ENCODE measurements at regions not wholly inside any gene's neighbourhood (a gene's known extent, or its start where the extent isn't known, plus 50 kb on each side); places are given as distances from the start of the nearest gene placed in this dataset.
"Not testable (repeated sequence)": the region's sequence is repeated elsewhere in the genome, so short reads cannot be mapped to it uniquely, and the experiment has no call there.

GRCh38 chr4:188737251-188738002 is 598.2 kb downstream of the TRIML1 start:
- TF ChIP-seq CTCF (IDR thresholded peaks at IDR 0.05; ENCODE audit: borderline replicate concordance, control extremely low read depth, extremely low read depth, insufficient read depth, missing control alignments) = no peak
- in situ Hi-C loops (cut with MboI; ENCODE audit: low sequenced_read_pairs, unreplicated experiment) = no loop called here
- no peak for DNase-seq (ENCODE audit: low spot score)

DNA sequence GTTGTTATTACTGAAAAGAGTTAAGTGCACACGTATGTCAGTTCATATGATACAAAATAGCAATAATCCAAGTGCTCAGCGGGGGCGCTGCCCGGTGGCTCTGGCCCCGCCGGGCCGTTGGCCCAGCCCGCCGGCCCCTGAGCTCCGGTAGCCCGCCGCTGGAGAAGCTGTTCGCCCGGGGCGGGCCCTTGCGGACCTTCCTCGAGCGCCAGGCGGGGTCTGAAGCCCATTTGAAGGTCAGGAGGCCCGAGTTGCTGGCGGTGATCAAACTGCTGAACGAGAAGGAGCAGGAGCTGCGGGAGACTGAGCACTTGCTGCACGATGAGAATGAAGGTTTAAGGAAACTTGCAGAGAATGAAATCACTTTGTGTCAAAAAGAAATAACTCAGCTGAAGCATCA is 599.0 kb downstream of the TRIML1 start:
- in situ Hi-C loops (cut with MboI; ENCODE audit: low sequenced_read_pairs, unreplicated experiment); DNase-seq (ENCODE audit: low spot score): not testable (repeated sequence)

- in situ Hi-C loops (cut with MboI; ENCODE audit: low sequenced_read_pairs, unreplicated experiment); DNase-seq (ENCODE audit: low spot score): not testable (repeated sequence)
Observed at GRCh38 chr4:188740172-188740571, 600.9 kb downstream of the TRIML1 start.

- in situ Hi-C loops (cut with MboI; ENCODE audit: low sequenced_read_pairs, unreplicated experiment); DNase-seq (ENCODE audit: low spot score): not testable (repeated sequence)
Observed at GRCh38 chr4:188740791-188741190, 601.5 kb downstream of the TRIML1 start.

GRCh38 chr4:188754372-188755002 is 615.2 kb downstream of the TRIML1 start:
- in situ Hi-C loops (cut with MboI; ENCODE audit: low sequenced_read_pairs, unreplicated experiment) = no loop called here
- no peak for DNase-seq (ENCODE audit: low spot score)
- TF ChIP-seq CTCF (IDR thresholded peaks at IDR 0.05; ENCODE audit: borderline replicate concordance, control extremely low read depth, extremely low read depth, insufficient read depth, missing control alignments) = no peak

DNA sequence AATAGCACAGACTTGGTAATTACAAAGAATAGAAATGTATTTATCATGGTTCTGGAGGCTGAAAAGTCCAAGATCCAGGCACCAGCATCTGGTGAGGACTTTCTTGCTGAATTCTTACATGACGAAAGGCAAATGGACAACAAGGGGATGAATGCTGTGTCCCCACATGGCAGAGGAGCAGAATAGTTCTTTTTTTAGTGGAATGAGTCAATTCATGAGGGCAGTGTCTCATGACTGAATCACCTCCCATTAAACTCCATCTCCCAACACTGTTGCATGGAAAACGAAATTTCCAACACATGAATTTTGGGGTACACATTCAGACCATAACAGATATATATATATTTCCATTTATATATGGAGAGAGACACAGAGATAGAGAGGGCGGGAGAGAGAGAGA is 628.3 kb downstream of the TRIML1 start:
- DNase-seq (ENCODE audit: low spot score) = no peak
- TF ChIP-seq CTCF (IDR thresholded peaks at IDR 0.05; ENCODE audit: borderline replicate concordance, control extremely low read depth, extremely low read depth, insufficient read depth, missing control alignments) = no peak
- in situ Hi-C loops (cut with MboI; ENCODE audit: low sequenced_read_pairs, unreplicated experiment) = no loop called here

DNA sequence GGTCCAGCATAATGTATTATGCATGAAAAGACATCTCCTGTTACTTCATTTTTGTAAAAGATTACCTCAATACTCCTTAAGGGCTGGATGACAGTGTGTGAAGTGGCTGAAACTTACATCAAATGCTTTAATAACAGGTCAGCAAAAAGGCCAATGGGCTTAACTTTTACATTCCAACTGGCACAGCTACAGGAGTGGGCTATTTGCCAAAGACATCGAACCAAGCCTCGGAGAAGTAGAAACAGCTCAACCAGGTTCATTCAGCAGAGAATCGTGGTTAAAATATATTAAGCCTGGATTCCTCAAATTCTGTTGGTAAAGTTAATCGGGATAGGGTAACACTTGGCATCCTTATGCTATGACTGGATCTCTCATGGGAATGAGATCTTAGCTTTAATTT is 639.7 kb downstream of the TRIML1 start:
- TF ChIP-seq CTCF (IDR thresholded peaks at IDR 0.05; ENCODE audit: borderline replicate concordance, control extremely low read depth, extremely low read depth, insufficient read depth, missing control alignments) = no peak
- DNase-seq (ENCODE audit: low spot score) = no peak
- in situ Hi-C loops (cut with MboI; ENCODE audit: low sequenced_read_pairs, unreplicated experiment) = no loop called here

DNA sequence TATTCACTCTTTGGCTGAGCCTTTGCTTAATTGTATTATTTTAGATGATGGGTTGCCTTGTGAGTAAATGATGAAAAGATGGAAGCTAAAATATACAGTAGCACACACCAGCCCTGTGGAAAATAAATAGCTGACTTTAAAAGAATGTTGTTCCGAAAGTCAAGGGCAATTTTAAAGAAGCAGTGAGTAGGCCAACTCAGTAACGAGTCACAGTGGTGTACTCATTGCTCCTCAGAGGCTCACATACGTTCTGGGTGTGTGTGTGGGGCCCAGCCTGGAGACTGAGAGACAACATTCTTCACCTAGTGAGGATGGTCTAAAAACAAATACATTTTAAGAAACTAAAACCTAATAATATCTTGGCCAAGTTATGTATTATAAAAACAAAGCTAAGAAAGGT is 640.3 kb downstream of the TRIML1 start:
- DNase-seq (ENCODE audit: low spot score) = no peak
- in situ Hi-C loops (cut with MboI; ENCODE audit: low sequenced_read_pairs, unreplicated experiment) = no loop called here
- no peak for TF ChIP-seq CTCF (IDR thresholded peaks at IDR 0.05; ENCODE audit: borderline replicate concordance, control extremely low read depth, extremely low read depth, insufficient read depth, missing control alignments)
